Cerebellar cortex (tissue), 1 donor: ENCODE measurements at regions not wholly inside any gene's neighbourhood (a gene's known extent, or its start where the extent isn't known, plus 50 kb on each side); places are given as distances from the start of the nearest gene placed in this dataset.
"Not testable (repeated sequence)": the region's sequence is repeated elsewhere in the genome, so short reads cannot be mapped to it uniquely, and the experiment has no call there.

Source experiments
- DNase-seq: peaks from one replicate; pipeline ENCODE4 v3.0.0-alpha.2; 2015; ENCODE audit warnings: low spot score

DNA sequence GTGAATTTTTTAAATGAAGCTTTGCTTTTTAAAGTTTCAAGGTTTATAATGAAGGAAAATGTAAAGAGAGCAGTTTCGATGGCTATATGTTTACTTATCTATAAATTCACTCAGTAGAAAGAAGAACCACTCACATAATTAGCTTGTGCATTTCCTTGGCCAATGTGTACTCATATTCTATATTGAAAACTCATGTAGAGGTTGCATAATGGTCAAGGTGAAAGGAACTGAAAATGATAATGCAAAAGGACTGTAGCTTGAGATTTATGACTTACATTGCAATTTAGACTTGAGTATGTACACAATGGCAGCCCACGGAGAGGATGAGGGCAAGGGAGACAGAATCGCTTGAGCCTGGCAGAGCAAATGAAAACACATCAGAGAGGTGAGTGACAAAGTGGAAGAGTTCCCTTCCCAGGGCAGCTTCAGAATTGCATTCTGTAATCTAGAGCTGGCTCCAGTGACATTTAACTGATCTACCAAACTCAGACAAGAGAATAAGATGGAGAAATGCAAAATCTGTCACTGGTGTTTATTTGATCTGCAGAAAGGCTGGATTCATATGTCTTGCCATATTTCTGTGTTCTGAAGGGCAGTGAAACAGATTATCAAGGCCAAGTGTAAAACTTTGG lies 191.8 kb downstream of the TMEM200A start:
- no peak for DNase-seq

DNA sequence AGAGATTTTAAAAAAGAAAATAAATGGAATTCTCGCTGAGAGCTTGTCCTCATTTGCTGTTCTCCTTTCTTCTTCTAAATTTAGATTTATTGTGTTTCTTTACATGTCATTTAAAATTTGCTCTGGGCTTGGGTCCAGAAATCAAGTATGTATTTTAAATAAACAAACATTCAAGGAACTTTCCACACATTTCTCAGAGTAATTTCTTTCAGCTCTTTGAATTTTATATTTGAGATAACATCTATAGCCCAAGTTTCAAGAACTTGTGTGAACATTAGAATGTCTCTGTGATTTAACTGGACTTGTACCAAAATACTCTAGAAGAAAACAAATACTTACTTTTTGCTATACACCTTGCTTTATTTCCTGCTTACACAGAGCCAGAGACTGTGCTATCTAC lies 192.3 kb downstream of the TMEM200A start:
- DNase-seq = no peak

DNA sequence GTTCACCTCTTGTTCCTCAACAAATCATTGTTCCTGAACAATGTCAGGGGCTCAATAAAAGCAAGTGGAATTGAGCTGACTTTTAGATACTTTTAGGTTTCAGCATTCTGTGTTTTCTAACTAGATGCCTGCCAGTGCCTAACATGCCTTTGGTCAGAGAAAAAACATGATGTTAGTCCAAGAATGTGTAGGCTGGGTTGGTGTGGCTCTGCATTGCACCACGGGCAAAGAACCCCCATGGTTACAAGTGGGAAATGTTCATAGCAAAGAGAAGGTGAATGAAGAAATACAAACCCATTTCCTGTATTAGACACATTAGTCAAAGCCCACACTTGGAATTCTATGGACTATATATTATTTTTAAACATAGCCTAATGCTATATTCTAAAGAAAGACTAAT lies 193.3 kb downstream of the TMEM200A start:
- no peak for DNase-seq

DNA sequence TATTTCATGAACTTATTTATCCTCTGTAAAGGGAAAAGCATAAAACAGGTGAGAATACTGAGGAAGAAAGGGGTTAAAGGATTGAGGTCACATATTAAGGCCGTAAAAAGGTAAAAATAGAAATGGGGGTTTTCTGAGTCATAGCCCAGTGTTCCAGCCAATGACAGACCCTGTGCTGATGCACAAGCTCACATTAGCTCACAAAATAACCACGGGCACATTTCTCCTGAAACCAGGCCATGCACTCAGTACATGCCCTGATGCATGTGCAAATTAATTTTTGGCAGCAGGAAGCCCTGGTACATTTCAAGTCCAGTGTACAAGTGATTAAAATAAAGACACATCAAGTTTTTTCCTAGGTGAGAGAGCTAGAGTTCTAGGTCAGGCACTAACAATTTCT lies 194.4 kb downstream of the TMEM200A start:
- peak; percentile 47 for DNase-seq

DNA sequence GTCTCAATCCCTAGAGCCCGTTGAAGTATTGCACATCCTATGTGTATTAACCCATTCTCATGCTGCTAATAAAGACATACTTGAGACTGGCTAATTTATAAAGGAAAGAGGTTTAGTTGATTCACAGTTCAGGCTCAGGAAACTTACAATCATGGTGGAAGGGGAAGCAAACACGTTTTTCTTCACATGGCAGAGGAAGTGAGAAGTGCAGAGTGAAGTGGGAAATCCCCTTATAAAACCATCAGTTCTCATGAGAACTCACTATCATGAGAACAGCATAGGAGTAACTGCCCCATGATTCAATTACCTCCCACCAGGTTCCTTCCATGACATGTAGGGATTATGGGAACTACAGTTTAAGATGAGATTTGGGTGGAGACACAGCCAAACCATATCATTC lies 195.3 kb downstream of the TMEM200A start:
- DNase-seq = not testable (repeated sequence)

DNA sequence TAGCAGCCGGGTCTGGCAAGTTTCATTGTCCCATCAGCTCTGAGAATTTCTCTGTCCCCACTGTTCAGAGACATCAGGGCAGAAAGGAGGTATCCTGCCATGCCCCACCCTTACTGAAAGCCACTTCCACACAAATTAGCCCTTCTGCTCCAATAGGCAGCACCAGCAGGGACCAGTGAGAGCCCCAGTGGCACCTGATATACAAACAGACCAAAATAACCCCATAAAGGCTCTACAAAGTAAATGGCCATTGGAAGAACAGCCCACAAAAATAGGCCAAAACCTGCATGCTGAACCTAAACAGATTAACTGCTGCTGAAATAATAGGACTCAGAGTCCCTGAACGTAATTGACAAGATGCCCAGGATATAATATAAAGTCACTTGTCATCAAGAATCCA lies 199.9 kb downstream of the TMEM200A start:
- DNase-seq = peak; percentile 52

DNA sequence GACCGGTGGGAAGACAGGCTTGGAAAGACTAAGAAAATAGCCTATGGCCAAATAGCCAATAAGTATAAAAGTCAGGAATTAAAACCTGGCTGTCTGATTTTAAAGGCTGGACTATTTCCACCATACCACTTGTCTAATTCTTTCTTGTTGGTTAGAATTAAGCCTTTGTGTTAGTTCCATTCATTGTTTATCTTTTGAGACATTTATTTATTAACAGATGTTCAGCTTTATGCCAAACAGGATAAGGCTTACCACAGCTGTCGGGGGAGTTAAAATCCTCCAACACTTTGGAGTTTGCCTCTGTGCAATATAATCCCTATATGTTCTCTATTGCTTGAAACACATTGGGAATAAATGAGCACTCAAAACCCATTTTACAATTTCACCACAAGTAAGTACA lies 208.3 kb downstream of the TMEM200A start:
- DNase-seq = no peak

DNA sequence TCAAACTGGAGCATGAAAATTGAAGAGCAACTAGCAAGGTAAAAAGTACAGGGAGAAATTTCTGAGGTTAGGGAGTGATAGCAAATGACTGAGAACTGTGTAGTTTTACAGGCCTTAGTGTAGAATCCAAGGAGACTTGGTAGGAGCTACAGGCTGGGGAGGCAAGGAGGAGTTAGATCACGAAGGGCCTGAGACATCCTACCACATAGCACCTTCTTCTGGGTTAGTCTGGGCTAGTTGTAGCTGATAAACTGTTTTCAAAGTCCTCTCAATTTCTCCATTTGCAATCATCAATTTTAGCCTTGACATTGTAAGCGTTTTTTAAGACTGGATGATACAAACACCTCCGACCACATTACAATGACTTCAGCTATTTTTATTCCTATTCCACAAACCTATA lies 209.7 kb downstream of the TMEM200A start:
- no peak for DNase-seq

DNA sequence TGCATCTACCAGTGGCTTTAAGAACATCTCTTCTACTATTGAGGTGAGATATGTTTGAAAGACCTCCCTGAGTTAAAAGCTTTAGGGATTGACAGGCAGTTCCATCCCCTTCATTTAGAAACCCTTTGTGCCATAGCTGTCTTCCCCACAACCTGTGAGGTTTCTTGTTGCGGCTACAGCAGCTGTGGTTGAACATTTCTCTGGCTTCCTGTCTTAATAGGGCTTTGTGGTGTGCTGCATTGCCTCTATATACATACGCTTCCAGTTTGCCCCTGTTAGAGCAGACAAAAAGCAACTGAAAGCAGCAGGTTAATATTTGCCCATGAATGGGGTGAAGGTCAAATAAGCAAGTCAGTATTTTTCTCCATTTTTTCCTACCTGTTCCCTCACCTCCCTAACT lies 210.2 kb downstream of the TMEM200A start:
- DNase-seq = no peak

DNA sequence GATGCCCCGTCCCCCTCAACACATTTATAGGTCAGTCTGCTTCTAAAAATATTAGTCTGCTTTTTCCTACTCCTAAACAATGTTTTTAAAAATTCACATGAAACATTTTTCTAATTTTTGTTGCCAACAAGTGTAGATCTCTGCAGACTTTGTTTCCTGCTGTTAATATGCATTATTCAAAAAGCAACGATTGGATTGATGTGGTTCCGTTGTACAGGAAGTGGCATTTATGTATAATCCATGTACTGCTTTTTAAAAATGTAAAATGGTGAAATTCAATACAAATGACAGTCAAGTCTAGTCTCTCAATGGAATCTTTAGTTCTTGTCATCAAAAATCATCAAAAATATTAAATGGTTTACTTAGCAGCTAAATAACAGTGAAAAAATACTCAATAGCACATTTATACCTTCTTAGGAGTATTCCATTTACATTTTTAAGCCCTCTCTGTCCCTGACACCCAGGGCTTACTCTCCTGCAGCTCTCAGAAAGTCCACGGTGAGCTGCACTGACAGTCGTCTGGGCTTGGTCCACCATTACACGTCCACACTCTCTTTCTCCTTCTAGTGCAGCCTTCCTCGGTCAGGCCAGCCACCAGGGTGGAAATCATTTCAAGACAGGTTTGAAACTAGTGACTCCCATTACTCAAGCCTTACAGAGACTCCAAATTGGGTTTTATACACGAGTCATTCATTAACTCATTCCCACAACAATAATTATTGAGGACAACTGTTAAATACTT lies 211.5 kb downstream of the TMEM200A start:
- DNase-seq = no peak

DNA sequence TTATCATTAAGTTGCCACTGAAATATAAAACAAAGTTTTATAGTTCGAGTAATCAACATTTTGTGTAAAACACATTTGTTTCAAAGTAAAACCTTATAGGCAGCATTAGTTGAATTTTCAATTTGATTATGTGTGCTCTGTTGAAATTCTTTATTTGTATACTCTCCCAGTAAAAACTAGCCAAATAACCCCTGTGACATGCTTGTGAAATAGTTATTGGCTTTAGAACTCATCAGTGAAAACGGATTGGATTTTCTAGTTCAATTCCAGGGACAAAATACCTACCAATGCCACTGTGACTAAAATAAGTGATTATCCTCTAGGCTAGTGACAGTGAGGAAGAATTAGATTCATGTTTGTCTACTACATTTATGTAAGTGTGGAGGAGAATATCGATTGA lies 212.9 kb downstream of the TMEM200A start:
- no peak for DNase-seq

DNA sequence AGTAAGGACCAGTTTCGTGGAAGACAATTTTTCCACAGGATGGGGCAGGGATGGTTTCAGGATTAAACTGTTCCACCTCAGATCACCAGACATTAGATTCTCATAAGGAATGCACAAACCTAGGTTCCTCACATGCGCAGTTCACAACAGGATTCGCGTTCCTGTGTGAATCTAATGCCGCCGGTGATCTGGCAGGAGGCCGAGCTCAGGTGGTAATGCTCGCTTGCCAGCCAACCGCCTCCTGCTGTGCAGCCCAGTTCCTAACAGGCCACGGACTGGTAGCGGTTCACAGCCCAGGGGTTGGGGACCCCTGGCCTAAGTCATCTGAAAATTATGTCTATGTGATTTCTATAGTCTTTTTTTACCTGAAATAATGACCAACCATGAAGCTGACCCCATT lies 217.5 kb downstream of the TMEM200A start:
- peak; percentile 1 for DNase-seq

DNA sequence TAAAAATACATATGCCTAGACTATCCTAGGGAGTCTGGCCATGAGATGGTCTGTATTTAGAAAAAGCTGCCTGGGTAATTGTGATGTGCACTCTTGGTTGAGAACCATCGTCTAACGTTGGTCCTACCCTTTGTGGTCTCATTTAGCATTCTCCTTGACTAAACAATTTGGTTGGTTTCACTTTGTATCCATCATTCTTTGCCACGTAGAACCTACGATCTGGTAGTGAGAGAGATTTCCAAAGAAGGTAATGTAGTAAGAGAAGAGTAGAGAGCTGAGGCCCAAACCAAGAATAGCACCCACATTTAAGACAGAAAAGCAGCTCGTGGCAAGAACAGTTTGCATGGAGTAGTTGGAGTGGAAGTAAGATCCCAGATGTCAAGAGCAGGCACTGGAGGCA lies 219.8 kb downstream of the TMEM200A start:
- no peak for DNase-seq

DNA sequence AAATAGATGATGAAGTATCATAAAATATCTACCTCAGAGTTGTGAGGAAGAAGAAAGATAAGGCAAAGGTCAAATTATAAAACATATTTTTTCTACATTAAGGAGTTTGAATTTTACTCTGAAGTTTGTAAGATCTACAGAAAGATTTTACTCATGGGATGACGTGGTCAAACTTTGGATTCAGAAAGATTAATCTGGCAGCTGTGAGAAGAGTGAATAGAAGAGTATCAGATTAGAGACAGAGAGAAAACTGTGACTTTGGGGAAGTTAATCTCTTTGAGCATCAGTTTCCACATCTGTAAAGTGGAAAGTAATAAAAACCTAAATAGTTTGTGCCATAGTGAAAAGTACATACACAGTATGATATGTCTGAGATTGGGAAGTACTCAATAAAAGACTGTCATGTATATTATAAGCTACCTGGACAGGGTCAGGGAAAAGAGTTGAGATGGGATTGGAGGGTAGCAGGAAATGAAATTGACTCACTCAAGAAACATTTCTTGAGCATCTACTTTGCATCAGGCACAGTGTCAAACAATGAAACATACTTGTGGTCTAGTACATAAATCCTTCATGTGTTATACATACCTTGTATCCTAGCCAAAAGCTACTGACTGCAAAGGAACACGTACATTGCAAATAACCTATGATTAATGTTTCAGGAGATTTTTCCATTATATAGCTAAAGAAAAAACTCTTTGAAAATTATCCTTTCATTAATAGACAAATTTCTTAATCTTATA lies 222.1 kb downstream of the TMEM200A start:
- no peak for DNase-seq

DNA sequence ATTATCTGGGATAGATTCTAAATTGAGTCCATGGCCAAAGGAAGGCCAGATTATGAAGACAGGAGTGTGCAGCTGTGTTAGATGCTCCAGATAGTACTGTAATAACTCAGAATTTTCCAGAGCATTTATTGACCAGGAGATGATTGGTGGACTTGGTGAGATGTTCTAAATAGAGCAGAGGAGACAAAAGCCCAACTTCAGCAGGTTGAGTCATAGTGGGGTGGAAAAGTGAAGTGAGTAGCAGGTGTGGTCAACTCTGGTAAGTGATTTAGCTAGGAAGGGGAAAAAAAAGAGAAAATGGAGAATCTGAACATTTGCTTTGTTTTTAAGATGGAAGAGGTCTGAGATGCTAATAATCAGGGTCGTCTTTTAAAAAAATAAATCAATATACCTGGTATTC lies 227.4 kb downstream of the TMEM200A start:
- DNase-seq = no peak

DNA sequence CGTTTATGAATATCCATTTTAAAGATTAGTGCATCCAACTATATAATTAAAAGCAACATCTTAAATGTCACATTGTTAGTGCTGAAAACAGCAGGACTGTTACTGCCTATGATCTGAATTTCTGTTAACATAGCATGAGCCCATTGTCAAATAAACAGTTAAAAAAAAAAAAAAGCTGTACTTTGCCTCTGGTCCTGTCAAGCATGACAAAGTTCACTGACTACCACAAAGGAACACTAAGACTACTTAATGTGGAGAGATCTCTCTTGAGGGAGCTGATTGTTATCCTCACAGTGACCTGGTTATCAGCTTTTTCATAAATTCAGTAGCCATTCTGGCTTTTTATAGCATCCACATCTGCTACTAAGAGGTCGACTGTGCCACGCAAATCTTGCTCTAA lies 228.1 kb downstream of the TMEM200A start:
- no peak for DNase-seq

DNA sequence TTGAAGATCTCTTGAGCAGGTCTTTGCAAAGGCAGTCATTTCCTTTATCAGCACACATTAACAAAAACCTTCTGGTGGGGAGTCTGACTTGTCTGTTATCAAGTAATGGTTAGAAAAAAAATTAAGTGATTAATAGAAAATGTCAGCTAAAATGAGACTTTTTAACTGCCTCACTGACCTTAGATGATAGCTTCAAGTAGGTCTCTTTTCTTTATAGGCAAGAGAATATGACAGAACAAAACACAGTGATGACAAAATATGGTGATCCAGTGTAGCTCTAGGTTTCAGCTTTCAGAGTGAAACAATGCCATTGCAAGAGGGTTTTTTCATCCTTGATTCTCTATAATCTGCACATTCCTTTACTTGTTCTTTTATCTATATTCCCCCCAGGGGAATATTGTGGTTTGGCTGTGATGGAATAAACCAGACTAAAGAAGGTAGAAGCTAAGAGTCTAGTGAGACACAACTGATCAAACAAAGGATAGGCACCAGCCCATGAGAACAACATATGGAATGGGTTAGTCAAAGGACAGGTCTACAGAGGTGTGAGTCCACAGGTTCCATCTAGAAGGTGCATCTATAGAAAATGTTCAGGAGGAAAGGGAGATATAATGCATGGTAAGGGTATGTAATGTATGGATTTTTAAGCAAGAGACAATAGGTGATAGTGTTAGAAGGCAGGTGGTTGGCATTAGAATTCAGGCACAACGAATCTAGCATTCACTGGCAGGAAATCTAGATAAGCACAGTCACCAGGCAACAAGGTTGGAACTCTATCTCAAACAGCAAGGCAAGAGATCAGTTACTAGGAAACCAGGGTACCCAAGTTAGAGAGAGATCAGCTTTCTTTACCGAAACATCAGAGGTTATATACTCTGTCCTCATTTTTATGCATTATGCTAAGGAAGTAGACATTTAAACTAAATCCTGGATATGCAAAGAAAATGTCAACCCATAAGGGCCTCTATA lies 228.9 kb upstream of the SMLR1 start:
- no peak for DNase-seq

DNA sequence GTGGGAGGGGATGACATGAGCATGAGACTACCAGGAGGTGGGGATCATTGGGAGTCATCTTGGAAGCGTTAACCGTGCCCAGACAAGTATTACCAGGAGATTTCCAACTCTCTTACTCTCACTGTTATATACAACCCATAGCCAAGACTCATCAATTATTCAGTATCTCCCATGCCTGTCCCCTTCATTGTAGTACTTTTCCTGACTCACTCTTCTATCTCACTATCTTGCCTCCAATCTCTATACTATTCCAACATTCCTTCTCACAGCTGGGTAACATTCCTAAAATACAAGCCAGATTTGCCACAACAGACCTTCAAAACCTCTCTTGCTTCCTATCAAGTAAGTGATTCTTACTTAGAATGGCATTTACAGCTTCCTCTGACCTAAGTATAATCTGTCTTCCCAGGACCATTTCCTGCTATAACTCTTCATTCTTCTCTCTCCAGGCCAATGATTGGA lies 226.3 kb upstream of the SMLR1 start:
- DNase-seq = no peak

DNA sequence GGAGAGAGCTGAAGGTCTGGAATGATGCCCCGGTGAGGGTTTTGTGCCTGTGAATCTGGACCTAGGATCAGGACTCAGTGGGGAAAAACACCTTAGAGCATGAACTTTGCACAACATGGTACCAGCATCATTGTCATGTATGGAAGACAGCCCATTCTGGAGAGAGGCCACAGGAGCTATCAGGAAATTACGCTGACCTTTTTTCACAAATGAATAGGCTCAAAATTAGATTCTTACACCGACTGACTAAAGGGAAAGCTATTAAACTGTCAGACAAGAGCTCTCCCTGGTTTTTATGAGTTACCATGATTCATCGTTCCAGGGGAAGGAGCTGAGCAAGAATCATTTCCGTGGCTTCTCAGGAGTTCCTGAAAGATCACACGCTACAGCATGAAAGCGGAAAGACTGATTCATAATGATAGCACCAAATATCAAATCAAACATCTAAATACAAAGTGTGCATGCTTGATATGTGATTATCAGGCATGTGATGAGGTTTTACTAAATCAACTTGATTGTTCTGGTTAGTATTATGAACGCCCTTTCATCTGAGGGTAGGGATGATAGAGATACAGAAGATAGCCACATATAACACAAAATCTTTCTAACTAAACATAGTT lies 224.9 kb upstream of the SMLR1 start:
- no peak for DNase-seq

DNA sequence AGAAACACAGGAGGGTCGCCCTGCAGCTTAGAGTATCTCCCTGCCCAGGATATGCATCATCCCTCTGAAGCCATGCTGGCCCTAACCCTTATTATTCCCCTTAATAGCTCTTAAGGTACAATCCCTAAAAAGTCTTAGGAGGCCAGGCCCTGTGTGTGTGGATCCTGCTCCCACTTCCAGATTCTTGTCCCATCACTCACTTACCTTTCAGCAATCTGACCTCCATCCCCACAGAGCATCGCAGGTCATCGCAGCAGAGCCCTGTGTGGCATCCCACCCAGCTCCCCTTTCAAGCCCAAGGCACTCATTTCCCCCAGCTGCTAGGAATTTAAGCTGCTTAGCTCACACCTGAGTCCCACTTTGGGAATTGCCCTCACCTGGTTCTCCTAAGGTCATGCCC lies 223.8 kb upstream of the SMLR1 start:
- DNase-seq = no peak

DNA sequence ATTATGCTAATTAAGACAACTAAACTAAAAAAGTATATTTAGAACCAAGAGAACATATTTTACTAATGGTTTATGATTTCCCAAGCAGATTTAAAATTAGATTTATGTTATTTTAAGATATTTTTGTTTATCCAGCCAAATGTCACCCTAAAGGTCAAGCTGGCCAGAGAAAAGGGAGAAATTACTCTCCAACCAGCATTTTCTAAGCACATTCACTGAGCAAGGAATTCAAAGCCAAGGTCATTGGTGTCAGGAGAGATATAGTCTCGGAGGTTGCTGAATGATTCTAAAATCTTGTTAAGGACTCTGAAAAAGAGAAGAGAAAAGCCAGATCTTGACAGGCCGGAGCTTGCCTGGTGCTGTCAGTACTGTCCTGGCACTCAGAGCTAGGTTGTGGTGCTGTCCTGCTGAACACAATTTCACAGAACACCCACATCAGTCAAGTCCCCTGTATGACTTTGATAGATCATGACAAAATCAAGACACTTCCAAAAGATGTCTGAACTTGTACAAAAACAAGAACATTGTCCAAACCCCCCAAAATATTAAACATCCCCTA lies 222.3 kb upstream of the SMLR1 start:
- no peak for DNase-seq
